ENCODE measurements at regions not wholly inside any gene's neighbourhood (a gene's known extent, or its start where the extent isn't known, plus 50 kb on each side); places are given as distances from the start of the nearest gene placed in this dataset.
"Not testable (repeated sequence)": the region's sequence is repeated elsewhere in the genome, so short reads cannot be mapped to it uniquely, and the experiment has no call there.

GRCh38 chr5:120146787-120147186 lies 317.3 kb upstream of the PRR16 start:
- no peaks in the 10 kb centered on the region for H3K4me1 ChIP-seq (replicated peaks in 1 of 2; ENCODE audit: control insufficient read depth in 2 of 2, insufficient read depth in 2 of 2, low read length in 2 of 2)
- no peaks in the 10 kb centered on the region for H3K79me2 ChIP-seq (ENCODE audit: control insufficient read depth, insufficient read depth, low read length)
- FAIRE-seq (no peak), DNase-seq (ENCODE audit: extremely low read depth in 1 of 4, low spot score in 3 of 4) (no peak), ATAC-seq (no peak)
- no peak overlapping the region for H3K9ac ChIP-seq (ENCODE audit: insufficient read depth in 1 of 2, low read depth in 2 of 2, low read length in 2 of 2)
- no peaks in the 10 kb centered on the region for H3K27me3 ChIP-seq (ENCODE audit: control insufficient read depth in 2 of 2, insufficient read depth in 2 of 2, low read length in 2 of 2)
- no peaks in the 10 kb centered on the region for H4K20me1 ChIP-seq (replicated peaks; ENCODE audit: control insufficient read depth, insufficient read depth, low read length)
- no peak overlapping the region for H3K4me3 ChIP-seq
- H3K36me3 ChIP-seq (ENCODE audit: control insufficient read depth, insufficient read depth, low read length), result no peaks in the 10 kb centered on the region
- ChIA-PET POLR2A (no interaction called here), CTCF (ENCODE audit: low intra/inter-chr PET ratio) (no interaction called here)
- BruUV-seq (replicated peaks), result no TSS peak
- 0% methylated on average over 1 of the region's 1 CpG for WGBS (ENCODE audit: insufficient coverage, low coverage, missing lambda C conversion rate)
- no peaks in the 10 kb centered on the region; the same call in none of the 2 replicates for H3K9me3 ChIP-seq (replicated peaks; ENCODE audit: control insufficient read depth, insufficient read depth, low read depth, low read length)
- H3K4me2 ChIP-seq (ENCODE audit: insufficient read depth, low read length), result no peak overlapping the region
- no peaks in the 10 kb centered on the region for H3K9me1 ChIP-seq (ENCODE audit: control insufficient read depth, insufficient read depth, low read length)
- no peak overlapping the region for H3K27ac ChIP-seq (ENCODE audit: extremely low read depth, low read depth, low read length)
- in situ Hi-C loops (cut with MboI) (no loop called here), intact Hi-C loops (cut with micrococcal nuclease) (no loop called here)
- TF ChIP-seq ARID2 (IDR thresholded peaks at IDR 0.05) (no peak), CTBP1 (IDR thresholded peaks at IDR 0.05; ENCODE audit: borderline replicate concordance) (no peak), SMARCA4 (IDR thresholded peaks at IDR 0.05) (no peak), ELF1 (tag; IDR thresholded peaks at IDR 0.05) (no peak), MED1 (CRISPR knock-in tag; IDR thresholded peaks at IDR 0.05; ENCODE audit: borderline replicate concordance) (no peak), ZNF184 (CRISPR knock-in tag; IDR thresholded peaks at IDR 0.05) (no peak), MEF2A (IDR thresholded peaks at IDR 0.05; ENCODE audit: control insufficient read depth, low read depth, low read length) (no peak), ZNF316 (IDR thresholded peaks at IDR 0.05) (no peak), ZNF347 (CRISPR knock-in tag; IDR thresholded peaks at IDR 0.05; ENCODE audit: low read depth) (no peak), MYBL2 (IDR thresholded peaks at IDR 0.05; ENCODE audit: low read depth) (no peak), MYBL2 (CRISPR knock-in tag; IDR thresholded peaks at IDR 0.05; ENCODE audit: borderline replicate concordance) (no peak), SNAPC5 (CRISPR knock-in tag; IDR thresholded peaks at IDR 0.05) (no peak), PRMT5 (CRISPR knock-in tag; IDR thresholded peaks at IDR 0.05) (no peak)
- TF ChIP-seq, protein P1, sequence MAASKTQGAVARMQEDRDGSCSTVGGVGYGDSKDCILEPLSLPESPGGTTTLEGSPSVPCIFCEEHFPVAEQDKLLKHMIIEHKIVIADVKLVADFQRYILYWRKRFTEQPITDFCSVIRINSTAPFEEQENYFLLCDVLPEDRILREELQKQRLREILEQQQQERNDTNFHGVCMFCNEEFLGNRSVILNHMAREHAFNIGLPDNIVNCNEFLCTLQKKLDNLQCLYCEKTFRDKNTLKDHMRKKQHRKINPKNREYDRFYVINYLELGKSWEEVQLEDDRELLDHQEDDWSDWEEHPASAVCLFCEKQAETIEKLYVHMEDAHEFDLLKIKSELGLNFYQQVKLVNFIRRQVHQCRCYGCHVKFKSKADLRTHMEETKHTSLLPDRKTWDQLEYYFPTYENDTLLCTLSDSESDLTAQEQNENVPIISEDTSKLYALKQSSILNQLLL (CRISPR knock-in tag; IDR thresholded peaks at IDR 0.05; ENCODE audit: borderline replicate concordance), result no peak
- TF ChIP-seq, protein P2, sequence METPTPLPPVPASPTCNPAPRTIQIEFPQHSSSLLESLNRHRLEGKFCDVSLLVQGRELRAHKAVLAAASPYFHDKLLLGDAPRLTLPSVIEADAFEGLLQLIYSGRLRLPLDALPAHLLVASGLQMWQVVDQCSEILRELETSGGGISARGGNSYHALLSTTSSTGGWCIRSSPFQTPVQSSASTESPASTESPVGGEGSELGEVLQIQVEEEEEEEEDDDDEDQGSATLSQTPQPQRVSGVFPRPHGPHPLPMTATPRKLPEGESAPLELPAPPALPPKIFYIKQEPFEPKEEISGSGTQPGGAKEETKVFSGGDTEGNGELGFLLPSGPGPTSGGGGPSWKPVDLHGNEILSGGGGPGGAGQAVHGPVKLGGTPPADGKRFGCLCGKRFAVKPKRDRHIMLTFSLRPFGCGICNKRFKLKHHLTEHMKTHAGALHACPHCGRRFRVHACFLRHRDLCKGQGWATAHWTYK (CRISPR knock-in tag; IDR thresholded peaks at IDR 0.05), result no peak
- H2AFZ ChIP-seq (ENCODE audit: low read depth, low read length), result no peak overlapping the region

DNA sequence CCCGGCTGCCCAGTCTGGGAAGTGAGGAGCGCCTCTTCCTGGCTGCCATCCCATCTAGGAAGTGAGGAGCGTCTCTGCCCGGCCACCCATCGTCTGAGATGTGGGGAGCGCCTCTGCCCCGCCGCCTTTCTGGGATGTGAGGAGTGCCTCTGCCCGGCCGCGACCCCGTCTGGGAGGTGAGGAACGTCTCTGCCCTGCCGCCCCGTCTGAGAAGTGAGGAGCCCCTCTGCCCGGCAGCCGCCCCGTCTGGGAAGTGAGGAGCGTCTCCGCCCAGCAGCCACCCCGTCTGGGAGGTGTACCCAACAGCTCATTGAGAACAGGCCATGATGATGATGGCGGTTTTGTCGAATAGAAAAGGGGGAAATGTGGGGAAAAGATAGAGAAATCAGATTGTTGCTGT lies 316.2 kb upstream of the PRR16 start:
- H3K9me1 ChIP-seq (ENCODE audit: control insufficient read depth, insufficient read depth, low read length); H3K4me3 ChIP-seq; ATAC-seq; H3K36me3 ChIP-seq (ENCODE audit: control insufficient read depth, insufficient read depth, low read length); POLR2A ChIA-PET; H3K79me2 ChIP-seq (ENCODE audit: control insufficient read depth, insufficient read depth, low read length); CTCF ChIA-PET (ENCODE audit: low intra/inter-chr PET ratio); H3K4me2 ChIP-seq (ENCODE audit: insufficient read depth, low read length); H2AFZ ChIP-seq (ENCODE audit: low read depth, low read length); H3K9me3 ChIP-seq (replicated peaks; ENCODE audit: control insufficient read depth, insufficient read depth, low read depth, low read length); FAIRE-seq; BruUV-seq (replicated peaks); DNase-seq (ENCODE audit: extremely low read depth in 1 of 4, low spot score in 3 of 4); H3K9ac ChIP-seq (ENCODE audit: insufficient read depth in 1 of 2, low read depth in 2 of 2, low read length in 2 of 2); intact Hi-C loops (cut with micrococcal nuclease); H3K27ac ChIP-seq (ENCODE audit: extremely low read depth, low read depth, low read length); H4K20me1 ChIP-seq (replicated peaks; ENCODE audit: control insufficient read depth, insufficient read depth, low read length); in situ Hi-C loops (cut with MboI); H3K27me3 ChIP-seq (ENCODE audit: control insufficient read depth in 2 of 2, insufficient read depth in 2 of 2, low read length in 2 of 2); H3K4me1 ChIP-seq (replicated peaks in 1 of 2; ENCODE audit: control insufficient read depth in 2 of 2, insufficient read depth in 2 of 2, low read length in 2 of 2): not testable (repeated sequence)
- 40% methylated on average over 4 of the region's 23 CpGs for whole genome bisulfite sequencing (ENCODE audit: insufficient coverage, low coverage, missing lambda C conversion rate)

Data from K562 (cell line).